SU-DHL-6 (cell line): ENCODE measurements at regions not wholly inside any gene's neighbourhood (a gene's known extent, or its start where the extent isn't known, plus 50 kb on each side); places are given as distances from the start of the nearest gene placed in this dataset.
A peak's percentile ranks its signal among the peaks of the same experiment; 100 is the strongest.

Source experiments
- H2AFZ ChIP-seq: fragments of 200-600 bp; sonication (generic); 2 replicates; pipeline ENCODE4 v1.6.1; 2014; ENCODE audit warnings: low read depth, mild to moderate bottlenecking, moderate library complexity, mixed read lengths, antibody characterized with exemption, low read length; ENCODE audit not compliant: severe bottlenecking
- H3F3A ChIP-seq: fragments of 200-600 bp; shearing (Covaris generic); 2 replicates; pipeline ENCODE4 v1.6.0; 2016; ENCODE audit warnings: antibody characterized with exemption, mild to moderate bottlenecking; ENCODE audit not compliant: insufficient read depth
- H3K27ac ChIP-seq: fragments of 200-600 bp; sonication (generic); 2 replicates; pipeline ENCODE4 v1.5.1; 2016; ENCODE audit warnings: low read depth, mild to moderate bottlenecking, low read length, moderate library complexity, mixed read lengths
- H3K27me3 ChIP-seq: fragments of 200-600 bp; sonication (generic), shearing (Covaris generic); 2 replicates; pipeline ENCODE4 v1.6.0; 2014; ENCODE audit warnings: mild to moderate bottlenecking, low read length
- H3K36me3 ChIP-seq: fragments of 200-600 bp; sonication (generic); 2 replicates; pipeline ENCODE4 v1.6.1; 2014; ENCODE audit warnings: mild to moderate bottlenecking, low read length, mixed read lengths
- H3K4me2 ChIP-seq: fragments of 300-600, 200-600 bp; shearing (Covaris generic), sonication (generic); 2 replicates; pipeline ENCODE4 v1.6.0; 2014; ENCODE audit warnings: low read length, low read depth, mild to moderate bottlenecking; ENCODE audit not compliant: poor library complexity, severe bottlenecking
- H3K4me3 ChIP-seq: fragments of 200-600 bp; sonication (generic); 2 replicates; pipeline ENCODE4 v1.5.1; 2014; ENCODE audit warnings: antibody characterized with exemption, low read length, mild to moderate bottlenecking, mixed read lengths; ENCODE audit not compliant: insufficient read depth, poor library complexity, severe bottlenecking
- H3K79me2 ChIP-seq: fragments of 200-600 bp; sonication (generic); 2 replicates; pipeline ENCODE4 v1.6.1; 2014; ENCODE audit warnings: mild to moderate bottlenecking, low read length, moderate library complexity; ENCODE audit not compliant: insufficient read depth
- H3K9ac ChIP-seq: fragments of 200-600 bp; sonication (generic); 2 replicates; pipeline ENCODE4 v1.7.0; 2014; ENCODE audit warnings: mild to moderate bottlenecking, low read length
- H3K9me2 ChIP-seq: fragments of 200-600 bp; sonication (generic); replicated peaks from 2 replicates; pipeline ENCODE4 v1.6.1; 2014; ENCODE audit warnings: low read length; ENCODE audit not compliant: insufficient read depth
- H3K9me3 ChIP-seq: fragments of 200-600 bp; sonication (generic); 2 replicates; pipeline ENCODE4 v1.6.1; 2014; ENCODE audit warnings: low read length, mixed read lengths; ENCODE audit not compliant: insufficient read depth
- H4K20me1 ChIP-seq: fragments of 200-600 bp; sonication (generic); 2 replicates; pipeline ENCODE4 v1.6.1; 2014; ENCODE audit warnings: low read depth, mild to moderate bottlenecking, antibody characterized with exemption, low read length, moderate library complexity, mixed read lengths
- CTCF ChIP-seq: fragments of 200-600 bp; sonication (generic); IDR thresholded peaks from one replicate; pipeline ENCODE4 v1.5.1; 2017; ENCODE audit warnings: antibody characterized with exemption, mild to moderate bottlenecking, low read length, moderate library complexity; ENCODE audit not compliant: insufficient read depth, poor library complexity, severe bottlenecking
- EZH2phosphoT487 ChIP-seq: fragments of 200-600 bp; sonication (generic), shearing (Covaris generic); conservative IDR thresholded peaks from 2 replicates; pipeline ENCODE4 v1.6.1; 2018; ENCODE audit warnings: mild to moderate bottlenecking, antibody characterized with exemption, low read length, moderate library complexity, mixed read lengths

GRCh38 chrX:10099411-10099810 is 57.4 kb upstream of the CLCN4 start:
- no peaks in the 10 kb centered on the region for H3K9me2 ChIP-seq
- H3K27me3 ChIP-seq, result no peaks in the 10 kb centered on the region
- H3K79me2 ChIP-seq, result peaks cover 16% of the 10 kb centered on the region; the same call in 1 of the 2 replicates
- no peaks in the 10 kb centered on the region; the same call in 1 of the 2 replicates for H3K36me3 ChIP-seq
- H3F3A ChIP-seq, result peaks cover 27% of the 10 kb centered on the region
- no peaks in the 10 kb centered on the region for H3K9me3 ChIP-seq
- H3K4me3 ChIP-seq, result peak overlapping the region; percentile 39
- peak overlapping the region; percentile 60 for H3K9ac ChIP-seq
- H4K20me1 ChIP-seq, result no peaks in the 10 kb centered on the region
- H2AFZ ChIP-seq, result no peak overlapping the region
- peak overlapping the region; percentile 90 for H3K4me2 ChIP-seq
- TF ChIP-seq EZH2phosphoT487 (no peak), CTCF (no peak)
- peak overlapping the region; percentile 96 for H3K27ac ChIP-seq

- Histone ChIP-seq H3K9me3 (no peaks in the 10 kb centered on the region), H3K27ac (peak overlapping the region; percentile 96), H3K9me2 (no peaks in the 10 kb centered on the region), H4K20me1 (no peaks in the 10 kb centered on the region), H3K79me2 (peaks cover 25% of the 10 kb centered on the region; the same call in 1 of the 2 replicates), H3K4me3 (no peak overlapping the region), H3F3A (peaks cover 21% of the 10 kb centered on the region), H3K4me2 (no peak overlapping the region), H3K27me3 (no peaks in the 10 kb centered on the region), H3K9ac (no peak overlapping the region), H2AFZ (no peak overlapping the region), H3K36me3 (no peaks in the 10 kb centered on the region; the same call in 1 of the 2 replicates)
- TF ChIP-seq EZH2phosphoT487 (no peak), CTCF (no peak)
Measured at GRCh38 chrX:10101269-10101668, 55.5 kb upstream of the CLCN4 start.

- H2AFZ ChIP-seq, result no peak overlapping the region
- no peak overlapping the region for H3K4me3 ChIP-seq
- H3K9ac ChIP-seq, result no peak overlapping the region
- no peak overlapping the region for H3K4me2 ChIP-seq
- peaks cover 26% of the 10 kb centered on the region for H3F3A ChIP-seq
- H3K27me3 ChIP-seq, result no peaks in the 10 kb centered on the region
- H3K9me2 ChIP-seq, result no peaks in the 10 kb centered on the region
- H3K79me2 ChIP-seq, result peaks cover 23% of the 10 kb centered on the region; the same call in 1 of the 2 replicates
- H4K20me1 ChIP-seq, result no peaks in the 10 kb centered on the region
- H3K36me3 ChIP-seq, result no peaks in the 10 kb centered on the region; the same call in 1 of the 2 replicates
- H3K27ac ChIP-seq, result peak overlapping the region; percentile 96
- no peak for TF ChIP-seq EZH2phosphoT487
- no peak for TF ChIP-seq CTCF
- no peaks in the 10 kb centered on the region for H3K9me3 ChIP-seq
Measured at GRCh38 chrX:10102046-10102704, 54.6 kb upstream of the CLCN4 start.
